ENCODE measurements at regions not wholly inside any gene's neighbourhood (a gene's known extent, or its start where the extent isn't known, plus 50 kb on each side); places are given as distances from the start of the nearest gene placed in this dataset.

DNA sequence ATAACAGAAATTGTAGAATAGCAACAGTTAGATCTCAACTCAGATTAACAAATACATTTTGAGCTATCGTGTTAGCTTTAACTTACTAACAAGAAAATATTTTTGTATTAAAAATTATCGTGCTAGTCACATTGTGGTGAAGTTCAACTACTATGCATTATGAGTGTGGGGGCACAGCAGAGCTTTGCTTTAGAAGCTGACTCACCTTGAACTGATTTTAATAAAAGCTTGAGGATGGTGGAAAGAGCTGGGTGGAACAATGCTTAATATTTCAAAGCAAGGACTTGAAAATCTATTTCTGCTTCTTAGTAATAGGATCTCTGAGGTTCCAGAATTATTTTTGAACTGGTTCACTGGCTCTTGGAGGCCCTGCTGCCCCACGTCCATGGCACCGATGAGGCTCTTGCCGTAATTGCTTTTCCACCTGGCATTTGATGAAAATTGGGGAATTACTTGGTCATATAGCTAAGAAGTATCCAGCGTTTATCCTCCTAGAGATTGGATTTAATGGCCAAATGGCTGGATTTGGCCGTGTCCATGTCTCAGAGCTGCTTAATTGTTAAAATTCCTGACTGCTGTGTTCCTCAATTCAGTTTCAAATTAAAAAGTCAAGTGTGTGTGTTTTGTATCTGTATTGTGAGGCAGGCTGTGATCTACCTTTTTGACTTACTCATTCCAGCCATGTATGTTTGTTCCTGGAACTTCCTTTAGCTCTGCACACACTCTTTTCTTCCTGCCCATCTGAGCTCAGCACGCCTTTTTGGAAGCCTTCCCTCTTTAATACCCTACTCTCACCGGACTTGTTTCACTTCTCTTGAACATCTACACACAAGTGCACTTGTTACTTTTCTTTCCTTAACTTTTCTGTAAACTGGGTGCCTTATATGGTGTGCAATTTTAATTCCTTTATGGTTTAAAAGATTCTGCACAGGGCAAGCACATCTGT lies 66.6 kb upstream of the LIMCH1 start:
- TF ChIP-seq, protein P1, sequence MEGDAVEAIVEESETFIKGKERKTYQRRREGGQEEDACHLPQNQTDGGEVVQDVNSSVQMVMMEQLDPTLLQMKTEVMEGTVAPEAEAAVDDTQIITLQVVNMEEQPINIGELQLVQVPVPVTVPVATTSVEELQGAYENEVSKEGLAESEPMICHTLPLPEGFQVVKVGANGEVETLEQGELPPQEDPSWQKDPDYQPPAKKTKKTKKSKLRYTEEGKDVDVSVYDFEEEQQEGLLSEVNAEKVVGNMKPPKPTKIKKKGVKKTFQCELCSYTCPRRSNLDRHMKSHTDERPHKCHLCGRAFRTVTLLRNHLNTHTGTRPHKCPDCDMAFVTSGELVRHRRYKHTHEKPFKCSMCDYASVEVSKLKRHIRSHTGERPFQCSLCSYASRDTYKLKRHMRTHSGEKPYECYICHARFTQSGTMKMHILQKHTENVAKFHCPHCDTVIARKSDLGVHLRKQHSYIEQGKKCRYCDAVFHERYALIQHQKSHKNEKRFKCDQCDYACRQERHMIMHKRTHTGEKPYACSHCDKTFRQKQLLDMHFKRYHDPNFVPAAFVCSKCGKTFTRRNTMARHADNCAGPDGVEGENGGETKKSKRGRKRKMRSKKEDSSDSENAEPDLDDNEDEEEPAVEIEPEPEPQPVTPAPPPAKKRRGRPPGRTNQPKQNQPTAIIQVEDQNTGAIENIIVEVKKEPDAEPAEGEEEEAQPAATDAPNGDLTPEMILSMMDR (IDR thresholded peaks at IDR 0.05): no peak
- TF ChIP-seq POLR2A (IDR thresholded peaks at IDR 0.05; ENCODE audit: low read depth): no peak
- TF ChIP-seq POLR2AphosphoS5 (IDR thresholded peaks at IDR 0.05): no peak

Data from esophagus muscularis mucosa (tissue), 3 donors.